ENCODE measurements at regions not wholly inside any gene's neighbourhood (a gene's known extent, or its start where the extent isn't known, plus 50 kb on each side); places are given as distances from the start of the nearest gene placed in this dataset.

- Histone ChIP-seq H2BK12ac (ENCODE audit: low read depth, low read length) (no peak overlapping the region), H3K14ac (ENCODE audit: insufficient read length) (no peak overlapping the region), H3K27me3 (replicated peaks in 1 of 4; ENCODE audit: control insufficient read depth in 3 of 4, extremely low read depth in 1 of 4, insufficient read depth in 3 of 4, low read length in 3 of 4) (no peaks in the 10 kb centered on the region), H3K23me2 (ENCODE audit: low read depth, low read length) (no peaks in the 10 kb centered on the region), H4K91ac (replicated peaks; ENCODE audit: insufficient read length, low read length) (no peak overlapping the region), H2AK5ac (ENCODE audit: low read depth, low read length) (no peak overlapping the region), H2BK20ac (ENCODE audit: low read length) (no peak overlapping the region), H3K9me3 (ENCODE audit: insufficient read depth in 2 of 2, low read depth in 1 of 2, low read length in 1 of 2) (no peaks in the 10 kb centered on the region), H3K4ac (replicated peaks; ENCODE audit: insufficient read length, low read depth, low read length) (no peak overlapping the region), H2BK5ac (ENCODE audit: low read depth, low read length) (no peak overlapping the region), H4K8ac (ENCODE audit: extremely low read depth, insufficient read depth, low read length) (no peak overlapping the region), H4K20me1 (replicated peaks in 1 of 2; ENCODE audit: control insufficient read depth in 1 of 2, insufficient read depth in 2 of 2, low read length in 2 of 2) (no peaks in the 10 kb centered on the region), H3K4me3 (ENCODE audit: extremely low read depth in 1 of 4, insufficient read depth in 2 of 4, low read depth in 3 of 4, low read length in 4 of 4) (no peak overlapping the region), H3K18ac (ENCODE audit: extremely low read depth, low read length) (no peak overlapping the region), H2BK15ac (ENCODE audit: low read length) (no peak overlapping the region), H3K56ac (replicated peaks; ENCODE audit: insufficient read length, low read depth, low read length) (no peak overlapping the region), H3K9ac (replicated peaks in 1 of 4; ENCODE audit: extremely low read depth in 1 of 4, low read depth in 3 of 4, low read length in 3 of 4) (no peak overlapping the region), H4K5ac (ENCODE audit: insufficient read length, low read depth, low read length) (no peak overlapping the region), H3K27ac (ENCODE audit: low read depth, low read length) (no peak overlapping the region), H3K79me2 (ENCODE audit: control insufficient read depth in 1 of 2, insufficient read depth in 2 of 2, low read length in 2 of 2) (no peaks in the 10 kb centered on the region), H3K79me1 (ENCODE audit: low read depth, low read length) (no peaks in the 10 kb centered on the region), H3K23ac (ENCODE audit: insufficient read length) (no peak overlapping the region), H3K4me1 (replicated peaks in 1 of 4; ENCODE audit: control insufficient read depth in 3 of 4, insufficient read depth in 4 of 4, low read length in 3 of 4) (no peaks in the 10 kb centered on the region), H3K4me2 (ENCODE audit: insufficient read depth in 1 of 2, low read depth in 2 of 2, low read length in 2 of 2) (no peak overlapping the region), H2BK120ac (replicated peaks; ENCODE audit: low read depth, low read length) (no peak overlapping the region), H2AFZ (ENCODE audit: low read length) (no peak overlapping the region), H3K36me3 (ENCODE audit: control insufficient read depth in 2 of 4, insufficient read depth in 4 of 4, low read length in 3 of 4) (no peaks in the 10 kb centered on the region)
- FAIRE-seq (no peak), DNase-seq (ENCODE audit: low read depth in 1 of 2, low spot score in 2 of 2) (no peak)
- POLR2A ChIA-PET (ENCODE audit: partially characterized antibody): no interaction called here
- TF ChIP-seq JUN (IDR thresholded peaks at IDR 0.05; ENCODE audit: low read depth, low read length): no peak
- no peak for TF ChIP-seq ATF2 (IDR thresholded peaks at IDR 0.05; ENCODE audit: low read length)
- no peak for TF ChIP-seq HDAC6 (IDR thresholded peaks at IDR 0.05; ENCODE audit: low read depth, low read length)
- TF ChIP-seq RXRA (IDR thresholded peaks at IDR 0.05; ENCODE audit: insufficient read depth, low read depth, low read length): no peak
- no peak for TF ChIP-seq POLR2AphosphoS5 (IDR thresholded peaks at IDR 0.05; ENCODE audit: low read depth, low read length)
- CTCF ChIA-PET (ENCODE audit: partially characterized antibody): no interaction called here
These were observed 248.8 kb downstream of the C3orf38 start for GRCh38 chr3:88398581-88398980.

Measured in H1 (cell line).